SK-N-SH (cell line): ENCODE measurements at regions not wholly inside any gene's neighbourhood (a gene's known extent, or its start where the extent isn't known, plus 50 kb on each side); places are given as distances from the start of the nearest gene placed in this dataset.

ENCODE experiments used
- CTCF ChIP-seq: fragments of 200-600 bp; sonication (generic); IDR thresholded peaks from 2 replicates; pipeline ENCODE4 v1.6.1; 2017; ENCODE audit warnings: antibody characterized with exemption, mild to moderate bottlenecking, moderate library complexity
- EZH2phosphoT487 ChIP-seq: fragments of 200-600 bp; sonication (generic); IDR thresholded peaks from 2 replicates; pipeline ENCODE4 v1.6.1; 2017; ENCODE audit warnings: low read depth, mixed run types, mild to moderate bottlenecking, antibody characterized with exemption, moderate library complexity, borderline replicate concordance
- FOXJ3 ChIP-seq: sonication (generic); formaldehyde crosslinking; IDR thresholded peaks from 2 replicates; pipeline ENCODE4 v1.5.1; 2020; ENCODE audit warnings: mild to moderate bottlenecking, missing genetic modification reagents
- GATA2 ChIP-seq: sonication (generic); formaldehyde crosslinking; IDR thresholded peaks from 2 replicates; pipeline ENCODE4 v1.5.0; 2020; ENCODE audit warnings: mild to moderate bottlenecking, missing genetic modification reagents
- IRF3 ChIP-seq: fragments of 150-350 bp; IDR thresholded peaks from 2 replicates; pipeline ENCODE4 v1.6.1; 2016; ENCODE audit warnings: mild to moderate bottlenecking, low read depth, low read length
- POLR2AphosphoS5 ChIP-seq: IDR thresholded peaks from 2 replicates; pipeline ENCODE4 v1.6.1; 2012; ENCODE audit warnings: low read depth, low read length
- RAD21 ChIP-seq: IDR thresholded peaks from 2 replicates; pipeline ENCODE4 v1.6.1; 2012; ENCODE audit warnings: mild to moderate bottlenecking, low read length
- REST ChIP-seq: IDR thresholded peaks from 2 replicates; pipeline ENCODE4 v1.6.1; 2012; ENCODE audit warnings: mild to moderate bottlenecking, low read depth, low read length, moderate library complexity
- RFX5 ChIP-seq: IDR thresholded peaks from 2 replicates; pipeline ENCODE4 v1.6.1; 2012; ENCODE audit warnings: mild to moderate bottlenecking, improper control_type of control experiment, low read length
- SIN3A ChIP-seq: IDR thresholded peaks from 2 replicates; pipeline ENCODE4 v1.6.1; 2012; ENCODE audit warnings: low read depth, mild to moderate bottlenecking, low read length, moderate library complexity, borderline replicate concordance
- SMC3 ChIP-seq: IDR thresholded peaks from 2 replicates; pipeline ENCODE4 v1.6.1; 2012; ENCODE audit warnings: low read depth, low read length, improper control_type of control experiment
- TAF1 ChIP-seq: IDR thresholded peaks from 2 replicates; pipeline ENCODE4 v1.6.1; 2012; ENCODE audit warnings: low read depth, mild to moderate bottlenecking, low read length, moderate library complexity, borderline replicate concordance
- TCF12 ChIP-seq: IDR thresholded peaks from 2 replicates; pipeline ENCODE4 v1.4.0; 2012
- ZBTB33 ChIP-seq: IDR thresholded peaks from 2 replicates; pipeline ENCODE4 v1.4.0; 2012; ENCODE audit warnings: low read depth, borderline replicate concordance

GRCh38 chr2:122062506-122062905 is 307.1 kb downstream of the TSN start:
- TF ChIP-seq ZBTB33 (no peak), CTCF (no peak), SMC3 (no peak), EZH2phosphoT487 (no peak), FOXJ3 (CRISPR knock-in tag) (no peak), REST (no peak), TAF1 (no peak), RFX5 (no peak), POLR2AphosphoS5 (no peak), TCF12 (no peak), IRF3 (no peak), GATA2 (CRISPR knock-in tag) (no peak), RAD21 (no peak), SIN3A (no peak)
